OCI-LY7 (cell line): ENCODE measurements at regions not wholly inside any gene's neighbourhood (a gene's known extent, or its start where the extent isn't known, plus 50 kb on each side); places are given as distances from the start of the nearest gene placed in this dataset.

ENCODE experiments used
- BruUV-seq: library from RNA; stranded (reverse); fragments of 400-500 nt; replicated peaks from 2 replicates; lab custom pipeline; 2021; lab: Mats Ljungman, UMichigan
- CTCF ChIA-PET: fragments of 300-600 bp; sonication (Branson Sonifier 250); formaldehyde crosslinking; loops from one replicate; lab custom pipeline; 2022; ENCODE audit warnings: antibody characterized with exemption; ENCODE audit not compliant: unreplicated experiment; lab: Charles Lee
- POLR2A ChIA-PET: fragments of 300-600 bp; sonication (Branson Sonifier 250); formaldehyde crosslinking; loops from one replicate; lab custom pipeline; 2022; ENCODE audit warnings: antibody characterized with exemption; lab: Charles Lee
- DNase-seq: peaks from one replicate; pipeline ENCODE4 v3.0.0-alpha.2; 2015; ENCODE audit warnings: low spot score
- H2AFZ ChIP-seq: fragments of 200-600 bp; sonication (generic), shearing (Covaris generic); 2 replicates; pipeline ENCODE4 v1.6.1; 2014; ENCODE audit warnings: mild to moderate bottlenecking, antibody characterized with exemption, low read length, moderate library complexity
- H3K27ac ChIP-seq: fragments of 200-600 bp; sonication (generic); 2 replicates; pipeline ENCODE4 v1.5.1; 2014; ENCODE audit warnings: mixed run types, low read depth, mild to moderate bottlenecking, moderate library complexity, low read length, inconsistent platforms; ENCODE audit not compliant: poor library complexity, severe bottlenecking
- H3K36me3 ChIP-seq: fragments of 200-600 bp; sonication (generic); 2 replicates; pipeline ENCODE4 v1.6.1; 2014; ENCODE audit warnings: mild to moderate bottlenecking, antibody characterized with exemption, low read length, moderate library complexity, mixed read lengths; ENCODE audit not compliant: insufficient read depth
- H3K4me1 ChIP-seq: fragments of 200-600 bp; sonication (generic); 2 replicates; pipeline ENCODE4 v1.5.1; 2014; ENCODE audit warnings: mild to moderate bottlenecking, low read length; ENCODE audit not compliant: insufficient read depth, poor library complexity, severe bottlenecking
- H3K4me2 ChIP-seq: fragments of 200-600 bp; sonication (generic); 2 replicates; pipeline ENCODE4 v1.6.1; 2014; ENCODE audit warnings: mild to moderate bottlenecking, low read length
- H3K4me3 ChIP-seq: fragments of 200-600 bp; sonication (generic); 2 replicates; pipeline ENCODE4 v1.5.1; 2014; ENCODE audit warnings: mild to moderate bottlenecking, low read depth, low read length; ENCODE audit not compliant: poor library complexity, severe bottlenecking
- H3K79me2 ChIP-seq: fragments of 200-600 bp; sonication (generic); 2 replicates; pipeline ENCODE4 v1.6.1; 2016; ENCODE audit warnings: low read depth, mild to moderate bottlenecking, low read length, moderate library complexity, mixed read lengths; ENCODE audit not compliant: insufficient read depth
- H3K9me2 ChIP-seq: fragments of 200-600 bp; sonication (generic); 2 replicates; pipeline ENCODE4 v1.6.1; 2016; ENCODE audit warnings: mild to moderate bottlenecking, low read length, mixed read lengths; ENCODE audit not compliant: insufficient read depth
- H3K9me3 ChIP-seq: fragments of 200-600 bp; sonication (generic); 2 replicates; pipeline ENCODE4 v1.6.1; 2014; ENCODE audit warnings: mild to moderate bottlenecking, mixed run types, low read length, mixed read lengths
- H4K20me1 ChIP-seq: fragments of 200-600 bp; sonication (generic); 2 replicates; pipeline ENCODE4 v1.6.1; 2014; ENCODE audit warnings: mild to moderate bottlenecking, antibody characterized with exemption, low read length, moderate library complexity, mixed read lengths; ENCODE audit not compliant: insufficient read depth
- EZH2phosphoT487 ChIP-seq: fragments of 200-600 bp; sonication (generic); IDR thresholded peaks from 2 replicates; pipeline ENCODE4 v1.6.1; 2018; ENCODE audit warnings: low read depth, borderline replicate concordance, mild to moderate bottlenecking, mixed run types, antibody characterized with exemption, low read length, moderate library complexity, mixed read lengths
- intact Hi-C: fragments of 100-400 bp; cut with micrococcal nuclease; formaldehyde crosslinking; loops from one replicate; pipeline ENCODE4 v1.10.0; 2022; ENCODE audit not compliant: unreplicated experiment
- TF ChIP-seq, protein P1 (sequence below): fragments of 200-600 bp; sonication (generic); conservative IDR thresholded peaks from 2 replicates; pipeline ENCODE4 v1.5.1; 2014; ENCODE audit warnings: mild to moderate bottlenecking, antibody characterized with exemption, low read length, moderate library complexity, mixed read lengths

DNA sequence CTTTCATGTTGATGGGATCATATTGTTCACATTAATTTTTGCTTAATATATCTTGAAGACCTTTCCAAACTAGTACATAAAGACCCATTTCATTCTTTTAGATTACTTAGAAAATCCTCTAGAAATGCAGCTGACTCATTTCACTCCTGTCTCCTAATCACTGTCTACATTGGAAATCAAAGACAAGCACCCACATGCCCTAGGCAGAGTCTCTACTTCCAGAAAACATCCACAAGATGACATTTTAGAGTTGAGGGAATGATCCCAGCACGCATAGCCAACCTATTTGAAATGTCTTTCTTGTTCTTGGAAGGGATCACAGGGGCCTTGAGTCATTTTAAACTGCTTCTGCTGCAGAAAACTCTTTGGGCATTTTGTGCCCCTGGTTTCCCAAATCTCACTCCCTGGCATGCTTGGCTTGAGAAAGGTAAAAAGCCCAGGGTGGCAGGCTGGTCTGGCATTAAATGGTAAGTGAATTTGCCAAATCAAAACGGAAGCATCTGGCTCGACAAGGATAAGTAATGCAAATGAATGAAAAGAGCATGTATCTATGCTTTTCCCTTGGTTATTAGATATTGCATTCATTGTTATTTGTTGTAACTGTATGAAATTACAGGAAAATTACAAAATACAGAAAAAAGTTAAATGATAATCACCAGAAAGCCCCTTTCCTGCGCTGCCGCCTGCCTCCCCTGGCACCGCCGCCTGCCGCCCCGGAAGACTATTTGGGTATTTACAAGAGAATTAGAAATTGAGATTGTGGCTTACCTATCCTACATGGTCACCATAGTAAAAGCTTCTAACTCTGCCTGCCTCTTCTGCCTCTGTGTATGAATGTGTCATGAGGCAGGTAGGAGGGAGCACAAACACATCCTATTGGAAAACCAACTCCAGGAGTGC is 225.3 kb downstream of the PTEN start:
- intact Hi-C loops: no loop called here
- no TSS peak for BruUV-seq
- H3K9me2 ChIP-seq: no peaks in the 10 kb centered on the region
- H3K27ac ChIP-seq: no peak overlapping the region
- H2AFZ ChIP-seq: no peak overlapping the region
- CTCF ChIA-PET: no interaction called here
- peaks cover 43% of the 10 kb centered on the region for H3K4me1 ChIP-seq
- H3K36me3 ChIP-seq: no peaks in the 10 kb centered on the region
- no peaks in the 10 kb centered on the region for H3K9me3 ChIP-seq
- no peak overlapping the region for H3K4me3 ChIP-seq
- no peaks in the 10 kb centered on the region for H4K20me1 ChIP-seq
- H3K4me2 ChIP-seq: no peak overlapping the region
- no peak for DNase-seq
- TF ChIP-seq, protein P1, sequence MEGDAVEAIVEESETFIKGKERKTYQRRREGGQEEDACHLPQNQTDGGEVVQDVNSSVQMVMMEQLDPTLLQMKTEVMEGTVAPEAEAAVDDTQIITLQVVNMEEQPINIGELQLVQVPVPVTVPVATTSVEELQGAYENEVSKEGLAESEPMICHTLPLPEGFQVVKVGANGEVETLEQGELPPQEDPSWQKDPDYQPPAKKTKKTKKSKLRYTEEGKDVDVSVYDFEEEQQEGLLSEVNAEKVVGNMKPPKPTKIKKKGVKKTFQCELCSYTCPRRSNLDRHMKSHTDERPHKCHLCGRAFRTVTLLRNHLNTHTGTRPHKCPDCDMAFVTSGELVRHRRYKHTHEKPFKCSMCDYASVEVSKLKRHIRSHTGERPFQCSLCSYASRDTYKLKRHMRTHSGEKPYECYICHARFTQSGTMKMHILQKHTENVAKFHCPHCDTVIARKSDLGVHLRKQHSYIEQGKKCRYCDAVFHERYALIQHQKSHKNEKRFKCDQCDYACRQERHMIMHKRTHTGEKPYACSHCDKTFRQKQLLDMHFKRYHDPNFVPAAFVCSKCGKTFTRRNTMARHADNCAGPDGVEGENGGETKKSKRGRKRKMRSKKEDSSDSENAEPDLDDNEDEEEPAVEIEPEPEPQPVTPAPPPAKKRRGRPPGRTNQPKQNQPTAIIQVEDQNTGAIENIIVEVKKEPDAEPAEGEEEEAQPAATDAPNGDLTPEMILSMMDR: no peak
- no peak for TF ChIP-seq EZH2phosphoT487
- H3K79me2 ChIP-seq: no peaks in the 10 kb centered on the region
- POLR2A ChIA-PET: interaction anchor here (0.7 to 1.1 kb wide), 3 partner anchors 16 to 19 kb away, joined by 3 to 4 read pairs (median 3); no protein-coding TSS in a partner anchor

DNA sequence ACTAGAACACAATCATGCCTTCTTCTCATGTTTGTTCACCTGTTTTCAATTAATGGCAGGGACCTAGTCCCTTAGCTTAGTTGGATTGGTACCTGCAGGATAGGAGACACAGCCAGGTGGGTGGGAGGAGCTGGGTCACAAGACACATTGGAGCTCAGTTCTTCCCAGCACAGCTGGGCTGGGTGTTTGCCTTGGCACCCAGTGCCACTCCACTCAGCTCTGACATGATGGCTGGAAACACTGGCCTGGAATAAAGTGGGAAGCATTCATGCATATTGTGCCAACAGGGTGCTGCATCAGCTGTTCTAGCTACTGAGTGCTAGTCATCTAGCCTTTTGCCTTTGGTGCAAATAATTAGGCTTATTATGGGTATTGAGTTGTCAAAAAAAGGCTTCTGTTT is 226.1 kb downstream of the PTEN start:
- POLR2A ChIA-PET: interaction anchor here (0.5 to 1.1 kb wide), 3 partner anchors 19 to 203 kb away, joined by 3 to 4 read pairs (median 4); no protein-coding TSS in a partner anchor
- Histone ChIP-seq H3K9me3 (no peaks in the 10 kb centered on the region), H3K4me2 (no peak overlapping the region), H2AFZ (no peak overlapping the region), H3K4me1 (peaks cover 35% of the 10 kb centered on the region), H3K79me2 (no peaks in the 10 kb centered on the region), H3K4me3 (no peak overlapping the region), H3K36me3 (no peaks in the 10 kb centered on the region), H4K20me1 (no peaks in the 10 kb centered on the region), H3K27ac (no peak overlapping the region), H3K9me2 (no peaks in the 10 kb centered on the region)
- DNase-seq: no peak
- CTCF ChIA-PET: no interaction called here
- BruUV-seq: no TSS peak
- intact Hi-C loops: no loop called here
- no peak for TF ChIP-seq EZH2phosphoT487
- TF ChIP-seq, protein P1: no peak
